ENCODE measurements at regions not wholly inside any gene's neighbourhood (a gene's known extent, or its start where the extent isn't known, plus 50 kb on each side); places are given as distances from the start of the nearest gene placed in this dataset.

GRCh38 chr10:121057269-121057668, 206.1 kb downstream of the WDR11 start:
- no peak for TF ChIP-seq POLR2A (IDR thresholded peaks at IDR 0.05)
- TF ChIP-seq CTCF (IDR thresholded peaks at IDR 0.05 in 4 of 5, conservative IDR thresholded peaks at IDR 0.05 in 1 of 5), result no peak

All from gastrocnemius medialis (tissue), 4 donors.